ENCODE measurements at regions not wholly inside any gene's neighbourhood (a gene's known extent, or its start where the extent isn't known, plus 50 kb on each side); places are given as distances from the start of the nearest gene placed in this dataset.

- DNase-seq (ENCODE audit: extremely low read depth, low read depth) = no peak
- H3K4me3 ChIP-seq (replicated peaks; ENCODE audit: low read depth, low read length) = no peak overlapping the region
- TF ChIP-seq, protein P1, sequence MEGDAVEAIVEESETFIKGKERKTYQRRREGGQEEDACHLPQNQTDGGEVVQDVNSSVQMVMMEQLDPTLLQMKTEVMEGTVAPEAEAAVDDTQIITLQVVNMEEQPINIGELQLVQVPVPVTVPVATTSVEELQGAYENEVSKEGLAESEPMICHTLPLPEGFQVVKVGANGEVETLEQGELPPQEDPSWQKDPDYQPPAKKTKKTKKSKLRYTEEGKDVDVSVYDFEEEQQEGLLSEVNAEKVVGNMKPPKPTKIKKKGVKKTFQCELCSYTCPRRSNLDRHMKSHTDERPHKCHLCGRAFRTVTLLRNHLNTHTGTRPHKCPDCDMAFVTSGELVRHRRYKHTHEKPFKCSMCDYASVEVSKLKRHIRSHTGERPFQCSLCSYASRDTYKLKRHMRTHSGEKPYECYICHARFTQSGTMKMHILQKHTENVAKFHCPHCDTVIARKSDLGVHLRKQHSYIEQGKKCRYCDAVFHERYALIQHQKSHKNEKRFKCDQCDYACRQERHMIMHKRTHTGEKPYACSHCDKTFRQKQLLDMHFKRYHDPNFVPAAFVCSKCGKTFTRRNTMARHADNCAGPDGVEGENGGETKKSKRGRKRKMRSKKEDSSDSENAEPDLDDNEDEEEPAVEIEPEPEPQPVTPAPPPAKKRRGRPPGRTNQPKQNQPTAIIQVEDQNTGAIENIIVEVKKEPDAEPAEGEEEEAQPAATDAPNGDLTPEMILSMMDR (IDR thresholded peaks at IDR 0.05; ENCODE audit: low read depth, low read length, missing control alignments) = no peak
Observed at GRCh38 chr12:87182696-87183233, 846.4 kb downstream of the C12orf50 start.

- TF ChIP-seq, protein P1 (IDR thresholded peaks at IDR 0.05; ENCODE audit: low read depth, low read length, missing control alignments) = no peak
- DNase-seq (ENCODE audit: extremely low read depth, low read depth) = no peak
- no peak overlapping the region for H3K4me3 ChIP-seq (replicated peaks; ENCODE audit: low read depth, low read length)
Observed at GRCh38 chr12:87171356-87171755, 857.8 kb downstream of the C12orf50 start.

- H3K4me3 ChIP-seq (replicated peaks; ENCODE audit: low read depth, low read length) = no peak overlapping the region
- TF ChIP-seq, protein P1 (IDR thresholded peaks at IDR 0.05; ENCODE audit: low read depth, low read length, missing control alignments) = no peak
Observed at GRCh38 chr12:87169010-87169409, 860.2 kb downstream of the C12orf50 start.

GRCh38 chr12:87165733-87166375 is 863.3 kb downstream of the C12orf50 start:
- TF ChIP-seq, protein P1 (IDR thresholded peaks at IDR 0.05; ENCODE audit: low read depth, low read length, missing control alignments) = no peak
- no peak for DNase-seq (ENCODE audit: extremely low read depth, low read depth)
- no peak overlapping the region for H3K4me3 ChIP-seq (replicated peaks; ENCODE audit: low read depth, low read length)

More at GRCh38 chr12:87169010-87169409, 860.2 kb downstream of the C12orf50 start:
- no peak for DNase-seq (ENCODE audit: extremely low read depth, low read depth)

GRCh38 chr12:87163122-87163521 is 866.1 kb downstream of the C12orf50 start:
- no peak overlapping the region for H3K4me3 ChIP-seq (replicated peaks; ENCODE audit: low read depth, low read length)
- DNase-seq (ENCODE audit: extremely low read depth, low read depth) = no peak
- TF ChIP-seq, protein P1 (IDR thresholded peaks at IDR 0.05; ENCODE audit: low read depth, low read length, missing control alignments) = no peak

GRCh38 chr12:87160848-87161601 is 868.2 kb downstream of the C12orf50 start:
- no peak overlapping the region for H3K4me3 ChIP-seq (replicated peaks; ENCODE audit: low read depth, low read length)
- TF ChIP-seq, protein P1 (IDR thresholded peaks at IDR 0.05; ENCODE audit: low read depth, low read length, missing control alignments) = no peak
- no peak for DNase-seq (ENCODE audit: extremely low read depth, low read depth)

Data from HFF-Myc (cell line).